ENCODE measurements at regions not wholly inside any gene's neighbourhood (a gene's known extent, or its start where the extent isn't known, plus 50 kb on each side); places are given as distances from the start of the nearest gene placed in this dataset.

DNA sequence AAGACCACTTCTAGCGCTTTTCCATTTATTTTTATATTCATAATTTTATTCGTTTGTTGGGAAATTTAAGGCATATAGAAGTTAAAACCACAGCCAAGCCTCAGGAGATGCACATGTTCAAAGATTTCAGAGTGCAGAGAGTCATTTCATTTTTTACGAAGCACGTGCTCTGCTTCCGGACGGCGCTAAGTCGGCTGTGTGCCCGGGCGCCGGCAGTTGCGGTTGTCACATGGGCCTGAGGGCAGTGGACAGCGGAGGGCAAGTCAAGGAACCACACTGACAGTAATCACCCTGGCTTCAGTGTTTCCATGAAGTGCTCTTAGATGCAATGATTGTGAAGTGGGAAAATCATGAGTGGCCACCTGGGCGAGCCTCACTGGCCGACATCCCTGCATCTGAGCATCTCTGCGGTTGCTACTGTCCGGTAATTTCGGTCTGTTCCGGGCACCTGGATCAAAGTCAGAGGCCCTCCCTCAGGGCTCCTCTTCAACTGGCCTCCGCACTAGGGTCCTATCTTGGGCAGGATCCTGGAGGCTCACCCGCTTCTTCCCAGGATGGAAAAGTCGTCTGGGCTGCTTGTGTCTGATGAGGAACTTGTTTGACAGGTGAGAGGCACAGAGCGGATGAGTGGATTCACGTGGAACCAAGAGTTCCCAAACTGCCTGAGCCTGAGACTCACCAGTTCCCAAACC is 90.8 kb downstream of the DACT2 start:
- TF ChIP-seq EZH2 (IDR thresholded peaks at IDR 0.05) = no peak
- TF ChIP-seq EGR1 (IDR thresholded peaks at IDR 0.05; ENCODE audit: low read depth) = no peak
- no peak for TF ChIP-seq SP1 (IDR thresholded peaks at IDR 0.05; ENCODE audit: low read depth)
- TF ChIP-seq, protein P1, sequence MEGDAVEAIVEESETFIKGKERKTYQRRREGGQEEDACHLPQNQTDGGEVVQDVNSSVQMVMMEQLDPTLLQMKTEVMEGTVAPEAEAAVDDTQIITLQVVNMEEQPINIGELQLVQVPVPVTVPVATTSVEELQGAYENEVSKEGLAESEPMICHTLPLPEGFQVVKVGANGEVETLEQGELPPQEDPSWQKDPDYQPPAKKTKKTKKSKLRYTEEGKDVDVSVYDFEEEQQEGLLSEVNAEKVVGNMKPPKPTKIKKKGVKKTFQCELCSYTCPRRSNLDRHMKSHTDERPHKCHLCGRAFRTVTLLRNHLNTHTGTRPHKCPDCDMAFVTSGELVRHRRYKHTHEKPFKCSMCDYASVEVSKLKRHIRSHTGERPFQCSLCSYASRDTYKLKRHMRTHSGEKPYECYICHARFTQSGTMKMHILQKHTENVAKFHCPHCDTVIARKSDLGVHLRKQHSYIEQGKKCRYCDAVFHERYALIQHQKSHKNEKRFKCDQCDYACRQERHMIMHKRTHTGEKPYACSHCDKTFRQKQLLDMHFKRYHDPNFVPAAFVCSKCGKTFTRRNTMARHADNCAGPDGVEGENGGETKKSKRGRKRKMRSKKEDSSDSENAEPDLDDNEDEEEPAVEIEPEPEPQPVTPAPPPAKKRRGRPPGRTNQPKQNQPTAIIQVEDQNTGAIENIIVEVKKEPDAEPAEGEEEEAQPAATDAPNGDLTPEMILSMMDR (IDR thresholded peaks at IDR 0.05 in 2 of 3, conservative IDR thresholded peaks at IDR 0.05 in 1 of 3; ENCODE audit: borderline replicate concordance in 1 of 3, insufficient read depth in 1 of 3, low read depth in 2 of 3, low read length in 2 of 3) = no peak
